ENCODE measurements at regions not wholly inside any gene's neighbourhood (a gene's known extent, or its start where the extent isn't known, plus 50 kb on each side); places are given as distances from the start of the nearest gene placed in this dataset.

- H3K36me3 ChIP-seq (ENCODE audit: control insufficient read depth in 2 of 2, insufficient read depth in 2 of 2, low read length in 2 of 2) = no peaks in the 10 kb centered on the region
- no peaks in the 10 kb centered on the region for H3K27me3 ChIP-seq (ENCODE audit: control insufficient read depth in 2 of 2, insufficient read depth in 2 of 2, low read length in 2 of 2)
- H3K4me1 ChIP-seq (ENCODE audit: control insufficient read depth in 2 of 2, insufficient read depth in 2 of 2, low read length in 2 of 2) = no peaks in the 10 kb centered on the region
Observed at GRCh38 chr4:81712714-81713113, 241.0 kb upstream of the RASGEF1B start.

GRCh38 chr4:81704461-81704860, 232.8 kb upstream of the RASGEF1B start:
- H3K36me3 ChIP-seq (ENCODE audit: control insufficient read depth in 2 of 2, insufficient read depth in 2 of 2, low read length in 2 of 2) = no peaks in the 10 kb centered on the region
- no peaks in the 10 kb centered on the region for H3K4me1 ChIP-seq (ENCODE audit: control insufficient read depth in 2 of 2, insufficient read depth in 2 of 2, low read length in 2 of 2)
- H3K27me3 ChIP-seq (ENCODE audit: control insufficient read depth in 2 of 2, insufficient read depth in 2 of 2, low read length in 2 of 2) = no peaks in the 10 kb centered on the region
- no peak overlapping the region for H3K4me3 ChIP-seq (ENCODE audit: low read length in 2 of 2)
- no peaks in the 10 kb centered on the region for H3K9me3 ChIP-seq (ENCODE audit: control insufficient read depth in 2 of 2, low read length in 2 of 2)
- no peak overlapping the region for H3K9ac ChIP-seq (ENCODE audit: low read depth in 1 of 2, low read length in 2 of 2)
- H3K27ac ChIP-seq (ENCODE audit: low read depth in 2 of 2, low read length in 2 of 2) = no peak overlapping the region

More at GRCh38 chr4:81712714-81713113, 241.0 kb upstream of the RASGEF1B start:
- Histone ChIP-seq H3K9ac (ENCODE audit: low read depth in 1 of 2, low read length in 2 of 2) (no peak overlapping the region), H3K27ac (ENCODE audit: low read depth in 2 of 2, low read length in 2 of 2) (no peak overlapping the region), H3K4me3 (ENCODE audit: low read length in 2 of 2) (no peak overlapping the region), H3K9me3 (ENCODE audit: control insufficient read depth in 2 of 2, low read length in 2 of 2) (no peaks in the 10 kb centered on the region)

GRCh38 chr4:81700189-81700588, 228.5 kb upstream of the RASGEF1B start:
- no peaks in the 10 kb centered on the region for H3K36me3 ChIP-seq (ENCODE audit: control insufficient read depth in 2 of 2, insufficient read depth in 2 of 2, low read length in 2 of 2)
- no peaks in the 10 kb centered on the region for H3K9me3 ChIP-seq (ENCODE audit: control insufficient read depth in 2 of 2, low read length in 2 of 2)
- no peak overlapping the region for H3K9ac ChIP-seq (ENCODE audit: low read depth in 1 of 2, low read length in 2 of 2)
- H3K27ac ChIP-seq (ENCODE audit: low read depth in 2 of 2, low read length in 2 of 2) = no peak overlapping the region
- no peaks in the 10 kb centered on the region for H3K4me1 ChIP-seq (ENCODE audit: control insufficient read depth in 2 of 2, insufficient read depth in 2 of 2, low read length in 2 of 2)
- H3K27me3 ChIP-seq (ENCODE audit: control insufficient read depth in 2 of 2, insufficient read depth in 2 of 2, low read length in 2 of 2) = no peaks in the 10 kb centered on the region
- H3K4me3 ChIP-seq (ENCODE audit: low read length in 2 of 2) = no peak overlapping the region

GRCh38 chr4:81698538-81699296, 227.0 kb upstream of the RASGEF1B start:
- Histone ChIP-seq H3K27me3 (ENCODE audit: control insufficient read depth in 2 of 2, insufficient read depth in 2 of 2, low read length in 2 of 2) (no peaks in the 10 kb centered on the region), H3K4me1 (ENCODE audit: control insufficient read depth in 2 of 2, insufficient read depth in 2 of 2, low read length in 2 of 2) (no peaks in the 10 kb centered on the region), H3K9me3 (ENCODE audit: control insufficient read depth in 2 of 2, low read length in 2 of 2) (no peaks in the 10 kb centered on the region), H3K9ac (ENCODE audit: low read depth in 1 of 2, low read length in 2 of 2) (no peak overlapping the region), H3K4me3 (ENCODE audit: low read length in 2 of 2) (no peak overlapping the region), H3K27ac (ENCODE audit: low read depth in 2 of 2, low read length in 2 of 2) (no peak overlapping the region), H3K36me3 (ENCODE audit: control insufficient read depth in 2 of 2, insufficient read depth in 2 of 2, low read length in 2 of 2) (no peaks in the 10 kb centered on the region)

GRCh38 chr4:81694176-81694913, 222.6 kb upstream of the RASGEF1B start:
- no peaks in the 10 kb centered on the region for H3K9me3 ChIP-seq (ENCODE audit: control insufficient read depth in 2 of 2, low read length in 2 of 2)
- H3K4me3 ChIP-seq (ENCODE audit: low read length in 2 of 2) = no peak overlapping the region
- no peaks in the 10 kb centered on the region for H3K27me3 ChIP-seq (ENCODE audit: control insufficient read depth in 2 of 2, insufficient read depth in 2 of 2, low read length in 2 of 2)
- H3K36me3 ChIP-seq (ENCODE audit: control insufficient read depth in 2 of 2, insufficient read depth in 2 of 2, low read length in 2 of 2) = no peaks in the 10 kb centered on the region
- H3K9ac ChIP-seq (ENCODE audit: low read depth in 1 of 2, low read length in 2 of 2) = no peak overlapping the region
- no peak overlapping the region for H3K27ac ChIP-seq (ENCODE audit: low read depth in 2 of 2, low read length in 2 of 2)
- H3K4me1 ChIP-seq (ENCODE audit: control insufficient read depth in 2 of 2, insufficient read depth in 2 of 2, low read length in 2 of 2) = no peaks in the 10 kb centered on the region

GRCh38 chr4:81690871-81691270, 219.2 kb upstream of the RASGEF1B start:
- no peak overlapping the region for H3K27ac ChIP-seq (ENCODE audit: low read depth in 2 of 2, low read length in 2 of 2)
- no peaks in the 10 kb centered on the region for H3K9me3 ChIP-seq (ENCODE audit: control insufficient read depth in 2 of 2, low read length in 2 of 2)
- no peak overlapping the region for H3K4me3 ChIP-seq (ENCODE audit: low read length in 2 of 2)
- H3K36me3 ChIP-seq (ENCODE audit: control insufficient read depth in 2 of 2, insufficient read depth in 2 of 2, low read length in 2 of 2) = no peaks in the 10 kb centered on the region
- no peaks in the 10 kb centered on the region for H3K27me3 ChIP-seq (ENCODE audit: control insufficient read depth in 2 of 2, insufficient read depth in 2 of 2, low read length in 2 of 2)
- H3K9ac ChIP-seq (ENCODE audit: low read depth in 1 of 2, low read length in 2 of 2) = no peak overlapping the region
- H3K4me1 ChIP-seq (ENCODE audit: control insufficient read depth in 2 of 2, insufficient read depth in 2 of 2, low read length in 2 of 2) = no peaks in the 10 kb centered on the region

- Histone ChIP-seq H3K9me3 (ENCODE audit: control insufficient read depth in 2 of 2, low read length in 2 of 2) (no peaks in the 10 kb centered on the region), H3K9ac (ENCODE audit: low read depth in 1 of 2, low read length in 2 of 2) (no peak overlapping the region), H3K4me3 (ENCODE audit: low read length in 2 of 2) (no peak overlapping the region), H3K4me1 (ENCODE audit: control insufficient read depth in 2 of 2, insufficient read depth in 2 of 2, low read length in 2 of 2) (no peaks in the 10 kb centered on the region), H3K27ac (ENCODE audit: low read depth in 2 of 2, low read length in 2 of 2) (no peak overlapping the region), H3K27me3 (ENCODE audit: control insufficient read depth in 2 of 2, insufficient read depth in 2 of 2, low read length in 2 of 2) (no peaks in the 10 kb centered on the region), H3K36me3 (ENCODE audit: control insufficient read depth in 2 of 2, insufficient read depth in 2 of 2, low read length in 2 of 2) (no peaks in the 10 kb centered on the region)
Observed at GRCh38 chr4:81688085-81688484, 216.4 kb upstream of the RASGEF1B start.

GRCh38 chr4:81687471-81687870, 215.8 kb upstream of the RASGEF1B start:
- Histone ChIP-seq H3K4me1 (ENCODE audit: control insufficient read depth in 2 of 2, insufficient read depth in 2 of 2, low read length in 2 of 2) (no peaks in the 10 kb centered on the region), H3K9me3 (ENCODE audit: control insufficient read depth in 2 of 2, low read length in 2 of 2) (no peaks in the 10 kb centered on the region), H3K27ac (ENCODE audit: low read depth in 2 of 2, low read length in 2 of 2) (no peak overlapping the region), H3K36me3 (ENCODE audit: control insufficient read depth in 2 of 2, insufficient read depth in 2 of 2, low read length in 2 of 2) (no peaks in the 10 kb centered on the region), H3K4me3 (ENCODE audit: low read length in 2 of 2) (no peak overlapping the region), H3K9ac (ENCODE audit: low read depth in 1 of 2, low read length in 2 of 2) (no peak overlapping the region), H3K27me3 (ENCODE audit: control insufficient read depth in 2 of 2, insufficient read depth in 2 of 2, low read length in 2 of 2) (no peaks in the 10 kb centered on the region)

GRCh38 chr4:81685104-81685503, 213.4 kb upstream of the RASGEF1B start:
- H3K4me1 ChIP-seq (ENCODE audit: control insufficient read depth in 2 of 2, insufficient read depth in 2 of 2, low read length in 2 of 2) = no peaks in the 10 kb centered on the region
- no peaks in the 10 kb centered on the region for H3K27me3 ChIP-seq (ENCODE audit: control insufficient read depth in 2 of 2, insufficient read depth in 2 of 2, low read length in 2 of 2)
- no peak overlapping the region for H3K9ac ChIP-seq (ENCODE audit: low read depth in 1 of 2, low read length in 2 of 2)
- no peaks in the 10 kb centered on the region for H3K9me3 ChIP-seq (ENCODE audit: control insufficient read depth in 2 of 2, low read length in 2 of 2)
- no peak overlapping the region for H3K4me3 ChIP-seq (ENCODE audit: low read length in 2 of 2)
- H3K36me3 ChIP-seq (ENCODE audit: control insufficient read depth in 2 of 2, insufficient read depth in 2 of 2, low read length in 2 of 2) = no peaks in the 10 kb centered on the region
- H3K27ac ChIP-seq (ENCODE audit: low read depth in 2 of 2, low read length in 2 of 2) = no peak overlapping the region

- H3K9ac ChIP-seq (ENCODE audit: low read depth in 1 of 2, low read length in 2 of 2) = no peak overlapping the region
- no peak overlapping the region for H3K27ac ChIP-seq (ENCODE audit: low read depth in 2 of 2, low read length in 2 of 2)
- H3K27me3 ChIP-seq (ENCODE audit: control insufficient read depth in 2 of 2, insufficient read depth in 2 of 2, low read length in 2 of 2) = no peaks in the 10 kb centered on the region
- no peaks in the 10 kb centered on the region for H3K36me3 ChIP-seq (ENCODE audit: control insufficient read depth in 2 of 2, insufficient read depth in 2 of 2, low read length in 2 of 2)
- no peak overlapping the region for H3K4me3 ChIP-seq (ENCODE audit: low read length in 2 of 2)
- H3K4me1 ChIP-seq (ENCODE audit: control insufficient read depth in 2 of 2, insufficient read depth in 2 of 2, low read length in 2 of 2) = no peaks in the 10 kb centered on the region
- H3K9me3 ChIP-seq (ENCODE audit: control insufficient read depth in 2 of 2, low read length in 2 of 2) = no peaks in the 10 kb centered on the region
Observed at GRCh38 chr4:81684352-81684751, 212.6 kb upstream of the RASGEF1B start.

Data from mucosa of rectum (tissue), 2 donors.